Thyroid gland (tissue), 4 donors: ENCODE measurements at regions not wholly inside any gene's neighbourhood (a gene's known extent, or its start where the extent isn't known, plus 50 kb on each side); places are given as distances from the start of the nearest gene placed in this dataset.

Experiments used
- DNase-seq, 2 donors: peaks; one replicate each; pipeline ENCODE4 v3.0.0-alpha.2; 2019
- H3K27ac ChIP-seq, 3 donors: fragments of 200-600 bp; sonication (generic); 1 replicate in 2 of 3; 2 replicates in 1 of 3; pipeline ENCODE4 v1.5.1; 2016 to 2019; ENCODE audit warnings: mild to moderate bottlenecking in 1 of 3, moderate library complexity in 1 of 3
- H3K27me3 ChIP-seq: fragments of 200-600 bp; sonication (generic); one replicate; pipeline ENCODE4 v1.5.1; 2019
- H3K36me3 ChIP-seq, 2 donors: fragments of 200-600 bp; sonication (generic); one replicate each; pipeline ENCODE4 v1.5.1; 2016 to 2019
- H3K4me1 ChIP-seq, 2 donors: fragments of 200-600 bp; sonication (generic); one replicate each; pipeline ENCODE4 v1.5.1; 2017 to 2019
- H3K4me3 ChIP-seq, 3 donors: fragments of 200-600 bp; sonication (generic); replicated peaks in 1 of 3; 1 replicate in 2 of 3; 2 replicates in 1 of 3; pipeline ENCODE4 v1.5.1; 2016; ENCODE audit warnings: mild to moderate bottlenecking in 1 of 3
- H3K9me3 ChIP-seq: fragments of 200-600 bp; sonication (generic); one replicate; pipeline ENCODE4 v1.5.1; 2017
- POLR2A ChIP-seq, 2 donors: fragments of 450-650 bp; IDR thresholded peaks; one replicate each; pipeline ENCODE4 v1.6.1; 2017; ENCODE audit warnings: antibody characterized with exemption in 2 of 2, mild to moderate bottlenecking in 2 of 2, moderate library complexity in 1 of 2
- WGBS, 2 donors: methylation state at CpG; one replicate each; pipeline ENCODE4 v1.1.5; 2017; 5-methylcytosine and 5-hydroxymethylcytosine counted together
- intact Hi-C: fragments of 100-400 bp; cut with DNase I; formaldehyde crosslinking; loops from one replicate; pipeline ENCODE4 v1.15.1; 2023
- TF ChIP-seq, protein P1 (sequence below), 6 experiments: fragments of 200-600 bp in 3 of 6; fragments of 450-650 bp in 3 of 6; sonication (generic) in 3 of 6; IDR thresholded peaks; one replicate each; pipeline ENCODE4 v1.5.1; 2016 to 2019; ENCODE audit warnings: antibody characterized with exemption in 6 of 6, mild to moderate bottlenecking in 2 of 6, inconsistent platforms in 1 of 6, moderate library complexity in 1 of 6

- no peak overlapping the region for H3K27ac ChIP-seq
- no peak for DNase-seq
- H3K4me1 ChIP-seq: no peaks in the 10 kb centered on the region
- no peaks in the 10 kb centered on the region for H3K9me3 ChIP-seq
- intact Hi-C loops: loop anchor here (10.0 kb wide), 1 partner anchor 265 kb away; no protein-coding TSS in a partner anchor
- TF ChIP-seq, protein P1, sequence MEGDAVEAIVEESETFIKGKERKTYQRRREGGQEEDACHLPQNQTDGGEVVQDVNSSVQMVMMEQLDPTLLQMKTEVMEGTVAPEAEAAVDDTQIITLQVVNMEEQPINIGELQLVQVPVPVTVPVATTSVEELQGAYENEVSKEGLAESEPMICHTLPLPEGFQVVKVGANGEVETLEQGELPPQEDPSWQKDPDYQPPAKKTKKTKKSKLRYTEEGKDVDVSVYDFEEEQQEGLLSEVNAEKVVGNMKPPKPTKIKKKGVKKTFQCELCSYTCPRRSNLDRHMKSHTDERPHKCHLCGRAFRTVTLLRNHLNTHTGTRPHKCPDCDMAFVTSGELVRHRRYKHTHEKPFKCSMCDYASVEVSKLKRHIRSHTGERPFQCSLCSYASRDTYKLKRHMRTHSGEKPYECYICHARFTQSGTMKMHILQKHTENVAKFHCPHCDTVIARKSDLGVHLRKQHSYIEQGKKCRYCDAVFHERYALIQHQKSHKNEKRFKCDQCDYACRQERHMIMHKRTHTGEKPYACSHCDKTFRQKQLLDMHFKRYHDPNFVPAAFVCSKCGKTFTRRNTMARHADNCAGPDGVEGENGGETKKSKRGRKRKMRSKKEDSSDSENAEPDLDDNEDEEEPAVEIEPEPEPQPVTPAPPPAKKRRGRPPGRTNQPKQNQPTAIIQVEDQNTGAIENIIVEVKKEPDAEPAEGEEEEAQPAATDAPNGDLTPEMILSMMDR (IDR thresholded peaks at IDR 0.05): no peak
- TF ChIP-seq POLR2A (IDR thresholded peaks at IDR 0.05): no peak
- H3K4me3 ChIP-seq: no peak overlapping the region
- no peaks in the 10 kb centered on the region for H3K27me3 ChIP-seq
- 79 to 83% methylated on average over 8 of the region's 8 CpGs for WGBS, 2 donors
- H3K36me3 ChIP-seq: no peaks in the 10 kb centered on the region
Measured at GRCh38 chr1:213659580-213660547, 327.9 kb upstream of the PROX1 start.

- Histone ChIP-seq H3K27me3 (no peaks in the 10 kb centered on the region), H3K27ac (no peak overlapping the region), H3K4me3 (no peak overlapping the region), H3K4me1 (no peaks in the 10 kb centered on the region), H3K9me3 (no peaks in the 10 kb centered on the region), H3K36me3 (no peaks in the 10 kb centered on the region)
- DNase-seq: no peak
- TF ChIP-seq, protein P1 (IDR thresholded peaks at IDR 0.05): no peak
- no peak for TF ChIP-seq POLR2A (IDR thresholded peaks at IDR 0.05)
- WGBS, 2 donors: 46 to 50% methylated on average over 9 of the region's 9 CpGs
- intact Hi-C loops: no loop called here
Measured at GRCh38 chr1:213661302-213661701, 326.5 kb upstream of the PROX1 start.

GRCh38 chr1:213666113-213666512, 321.7 kb upstream of the PROX1 start:
- intact Hi-C loops: no loop called here
- H3K27ac ChIP-seq: no peak overlapping the region
- TF ChIP-seq, protein P1 (IDR thresholded peaks at IDR 0.05): no peak
- TF ChIP-seq POLR2A (IDR thresholded peaks at IDR 0.05): no peak
- no peak for DNase-seq
- 85 to 94% methylated on average over 2 of the region's 2 CpGs for WGBS, 2 donors
- H3K4me3 ChIP-seq: no peak overlapping the region
- H3K36me3 ChIP-seq: no peaks in the 10 kb centered on the region
- no peaks in the 10 kb centered on the region for H3K9me3 ChIP-seq
- no peaks in the 10 kb centered on the region for H3K27me3 ChIP-seq
- no peaks in the 10 kb centered on the region for H3K4me1 ChIP-seq

DNA sequence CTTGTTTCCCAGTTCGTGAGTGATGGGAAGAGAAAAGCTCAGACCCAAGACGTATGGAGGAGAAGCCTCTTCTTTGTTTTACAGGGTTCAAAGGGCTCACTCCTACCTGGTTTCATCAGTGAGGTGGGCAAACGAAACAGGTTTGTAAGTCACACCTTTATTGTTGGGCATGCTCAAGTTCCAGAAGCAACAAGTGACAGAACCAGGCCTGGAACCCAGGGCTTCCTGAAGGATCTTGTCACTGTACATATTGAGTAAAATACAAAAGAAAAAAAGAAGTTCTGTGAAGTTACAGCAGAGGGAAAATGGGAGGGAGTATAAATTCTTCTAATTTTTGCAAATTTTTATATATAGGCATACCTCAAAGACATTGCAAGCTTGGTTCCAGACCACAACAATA, 320.9 kb upstream of the PROX1 start:
- no peaks in the 10 kb centered on the region for H3K27me3 ChIP-seq
- H3K4me1 ChIP-seq: no peaks in the 10 kb centered on the region
- H3K4me3 ChIP-seq: no peak overlapping the region
- 64 to 72% methylated on average over 3 of the region's 3 CpGs for WGBS, 2 donors
- no peak for DNase-seq
- no peak overlapping the region for H3K27ac ChIP-seq
- H3K9me3 ChIP-seq: no peaks in the 10 kb centered on the region
- TF ChIP-seq, protein P1 (IDR thresholded peaks at IDR 0.05): no peak
- no peak for TF ChIP-seq POLR2A (IDR thresholded peaks at IDR 0.05)
- no peaks in the 10 kb centered on the region for H3K36me3 ChIP-seq
- intact Hi-C loops: no loop called here

DNA sequence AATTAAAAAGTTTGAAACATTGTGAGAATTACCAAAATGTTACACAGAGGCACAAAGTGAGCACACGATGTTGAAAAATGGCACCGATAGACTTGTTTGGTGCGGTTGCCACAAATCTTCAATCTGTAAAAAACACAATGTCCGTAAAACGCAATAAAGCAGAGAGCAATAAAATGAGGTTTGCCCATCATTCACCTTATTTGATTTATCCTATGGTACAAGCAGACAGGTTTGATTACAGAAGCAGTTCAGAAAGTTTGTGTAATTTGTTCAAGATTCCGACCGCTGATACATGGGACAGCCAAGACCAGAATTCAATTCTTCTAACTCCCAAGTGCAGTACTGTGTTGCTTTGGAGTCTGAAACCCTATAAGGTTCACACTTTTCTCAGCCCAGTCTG, 318.3 kb upstream of the PROX1 start:
- Histone ChIP-seq H3K36me3 (no peaks in the 10 kb centered on the region), H3K27me3 (no peaks in the 10 kb centered on the region), H3K4me1 (no peaks in the 10 kb centered on the region), H3K4me3 (no peak overlapping the region), H3K9me3 (no peaks in the 10 kb centered on the region), H3K27ac (no peak overlapping the region)
- intact Hi-C loops: no loop called here
- no peak for TF ChIP-seq POLR2A (IDR thresholded peaks at IDR 0.05)
- TF ChIP-seq, protein P1 (IDR thresholded peaks at IDR 0.05): no peak
- 97 to 98% methylated on average over 7 of the region's 7 CpGs for WGBS, 2 donors
- no peak for DNase-seq
